ENCODE measurements at regions not wholly inside any gene's neighbourhood (a gene's known extent, or its start where the extent isn't known, plus 50 kb on each side); places are given as distances from the start of the nearest gene placed in this dataset.

DNA sequence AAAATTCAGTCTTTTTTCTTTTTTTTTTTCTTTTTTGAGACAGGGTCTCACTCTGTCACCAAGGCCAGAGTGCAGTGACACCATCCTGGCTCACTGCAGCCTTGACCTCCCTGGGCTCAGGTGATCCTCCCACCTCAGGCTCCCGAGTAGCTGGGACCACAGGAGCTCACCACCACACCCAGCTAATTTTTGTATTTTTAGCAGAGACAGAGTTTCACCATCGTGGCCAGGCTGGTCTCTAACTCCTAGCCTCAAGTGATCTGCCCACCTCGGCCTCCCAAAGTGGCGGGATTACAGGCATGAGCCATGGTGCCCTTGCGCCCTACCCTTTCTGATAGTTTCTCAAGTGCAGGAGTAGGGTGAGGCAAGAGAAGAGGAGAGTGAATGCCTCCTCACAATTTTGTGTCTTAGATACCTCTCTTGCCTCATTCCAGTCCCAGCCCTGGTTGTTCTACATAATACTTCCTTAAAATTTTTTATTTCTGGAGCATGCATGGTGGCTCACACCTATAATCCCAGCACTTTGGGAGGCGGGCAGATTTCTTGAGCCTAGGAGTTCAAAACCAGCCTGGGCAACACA, 68.2 kb upstream of the CAB39 start:
- no peak for TF ChIP-seq POLR2A (IDR thresholded peaks at IDR 0.05)
- no peak for TF ChIP-seq CTCF (IDR thresholded peaks at IDR 0.05)
- Histone ChIP-seq H3K27me3 (no peaks in the 10 kb centered on the region), H3K9me3 (no peaks in the 10 kb centered on the region), H3K4me3 (no peak overlapping the region), H3K36me3 (ENCODE audit: low read depth, missing control alignments) (no peaks in the 10 kb centered on the region), H3K4me1 (no peaks in the 10 kb centered on the region), H3K27ac (no peak overlapping the region)
- intact Hi-C loops (cut with DNase I; ENCODE audit: low total_unique reads): no loop called here
- 88 to 90% methylated on average over 6 of the region's 6 CpGs for WGBS, 2 donors
- DNase-seq: no peak

- no peaks in the 10 kb centered on the region for H3K4me1 ChIP-seq
- 92 to 95% methylated on average over 8 of the region's 8 CpGs for WGBS, 2 donors
- intact Hi-C loops (cut with DNase I; ENCODE audit: low total_unique reads): no loop called here
- H3K36me3 ChIP-seq (ENCODE audit: low read depth, missing control alignments): no peaks in the 10 kb centered on the region
- H3K9me3 ChIP-seq: no peaks in the 10 kb centered on the region
- DNase-seq: no peak
- H3K4me3 ChIP-seq: no peak overlapping the region
- H3K27me3 ChIP-seq: no peaks in the 10 kb centered on the region
- no peak overlapping the region for H3K27ac ChIP-seq
- TF ChIP-seq POLR2A (IDR thresholded peaks at IDR 0.05): no peak
- TF ChIP-seq CTCF (IDR thresholded peaks at IDR 0.05): no peak
Observed at GRCh38 chr2:230648356-230648755, 64.3 kb upstream of the CAB39 start.

DNA sequence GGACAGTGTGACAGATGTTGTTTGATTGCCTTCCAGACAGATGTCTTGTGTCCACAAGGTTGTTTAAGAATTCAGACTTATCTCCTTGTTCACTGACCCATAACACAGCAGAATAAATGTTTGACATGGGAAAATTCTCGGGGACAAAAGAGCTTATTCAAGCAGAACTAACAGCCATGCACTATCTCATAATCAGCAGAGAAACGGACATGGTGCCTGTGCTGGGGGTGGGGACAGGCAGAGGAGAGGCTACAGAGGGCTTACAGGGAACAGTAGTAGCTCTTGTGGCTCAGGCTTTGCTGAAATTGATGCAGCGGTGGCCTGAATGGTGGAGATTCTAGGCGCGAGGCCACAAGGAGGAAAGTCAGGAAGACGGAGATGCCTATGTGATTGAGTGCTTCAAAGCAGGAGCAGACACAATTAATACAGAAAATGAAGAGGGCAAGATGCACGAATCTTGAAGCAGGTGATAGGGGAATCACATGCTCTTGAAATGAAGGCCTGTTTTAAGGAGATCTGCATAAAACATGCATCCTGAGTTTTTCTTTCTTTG, 62.0 kb upstream of the CAB39 start:
- 58 to 62% methylated on average over 7 of the region's 7 CpGs for WGBS, 2 donors
- Histone ChIP-seq H3K4me1 (no peaks in the 10 kb centered on the region), H3K36me3 (ENCODE audit: low read depth, missing control alignments) (no peaks in the 10 kb centered on the region), H3K4me3 (no peak overlapping the region), H3K27me3 (no peaks in the 10 kb centered on the region), H3K27ac (no peak overlapping the region), H3K9me3 (no peaks in the 10 kb centered on the region)
- DNase-seq: no peak
- TF ChIP-seq CTCF (IDR thresholded peaks at IDR 0.05) (no peak), POLR2A (IDR thresholded peaks at IDR 0.05) (no peak)
- intact Hi-C loops (cut with DNase I; ENCODE audit: low total_unique reads): no loop called here

GRCh38 chr2:230654057-230654456, 58.6 kb upstream of the CAB39 start:
- H3K4me1 ChIP-seq: no peaks in the 10 kb centered on the region
- TF ChIP-seq CTCF (IDR thresholded peaks at IDR 0.05) (no peak), POLR2A (IDR thresholded peaks at IDR 0.05) (no peak)
- H3K27me3 ChIP-seq: no peaks in the 10 kb centered on the region
- no peak overlapping the region for H3K4me3 ChIP-seq
- whole genome bisulfite sequencing, 2 donors: 87 to 91% methylated on average over 7 of the region's 7 CpGs
- DNase-seq: no peak
- no peaks in the 10 kb centered on the region for H3K36me3 ChIP-seq (ENCODE audit: low read depth, missing control alignments)
- no peak overlapping the region for H3K27ac ChIP-seq
- intact Hi-C loops (cut with DNase I; ENCODE audit: low total_unique reads): no loop called here
- no peaks in the 10 kb centered on the region for H3K9me3 ChIP-seq

GRCh38 chr2:230657462-230657861, 55.2 kb upstream of the CAB39 start:
- Histone ChIP-seq H3K4me3 (no peak overlapping the region), H3K36me3 (ENCODE audit: low read depth, missing control alignments) (no peaks in the 10 kb centered on the region), H3K4me1 (peaks cover 2% of the 10 kb centered on the region), H3K27ac (no peak overlapping the region), H3K9me3 (no peaks in the 10 kb centered on the region), H3K27me3 (no peaks in the 10 kb centered on the region)
- intact Hi-C loops (cut with DNase I; ENCODE audit: low total_unique reads): no loop called here
- no peak for DNase-seq
- no peak for TF ChIP-seq POLR2A (IDR thresholded peaks at IDR 0.05)
- no peak for TF ChIP-seq CTCF (IDR thresholded peaks at IDR 0.05)
- WGBS, 2 donors: 90 to 96% methylated on average over 11 to 12 of the region's 12 CpGs

Measured in testis (tissue), 2 donors.